Right lobe of liver (tissue), 4 donors: ENCODE measurements at regions not wholly inside any gene's neighbourhood (a gene's known extent, or its start where the extent isn't known, plus 50 kb on each side); places are given as distances from the start of the nearest gene placed in this dataset.

ENCODE experiments used
- CTCF ChIP-seq, 4 donors: fragments of 200-600 bp in 3 of 4; fragments of 450-650 bp in 1 of 4; IDR thresholded peaks; one replicate each; pipeline versions ENCODE4 v1.5.1 to v1.8.0; 2016 to 2022; ENCODE audit warnings: antibody characterized with exemption in 4 of 4, mild to moderate bottlenecking in 2 of 4
- POLR2A ChIP-seq: fragments of 450-650 bp; IDR thresholded peaks from one replicate; pipeline ENCODE4 v1.6.1; 2017; ENCODE audit warnings: antibody characterized with exemption, mild to moderate bottlenecking
- donor health status: DM: no; HTN: no; CAD: no.
- donor health status: DM: no; HTN: no; CAD: no.
- donor health status: DM: no; HTN: yes; CAD: no.

GRCh38 chr1:87981810-87982209, 653.1 kb downstream of the LMO4 start:
- TF ChIP-seq CTCF (IDR thresholded peaks at IDR 0.05) (no peak), POLR2A (no peak)
